Activated B cell treated with CpG ODN at 0.5 μM for 24 hours (primary cell): ENCODE measurements at regions not wholly inside any gene's neighbourhood (a gene's known extent, or its start where the extent isn't known, plus 50 kb on each side); places are given as distances from the start of the nearest gene placed in this dataset.

Experiments
- ATAC-seq: fragments of 200-7000 bp; cut with Tn5 transposase; one replicate; pipeline ENCODE4 v1.10.0; 2021; ENCODE audit warnings: low read depth, mild to moderate bottlenecking, moderate library complexity
- CTCF ChIA-PET: fragments of 350-600 bp; sonication (Branson Sonifier 250); formaldehyde crosslinking; loops from one replicate; lab custom pipeline; 2021; ENCODE audit warnings: antibody characterized with exemption; lab: Charles Lee
- POLR2A ChIA-PET: fragments of 350-600 bp; sonication (Branson Sonifier 250); formaldehyde crosslinking; loops from one replicate; lab custom pipeline; 2021; ENCODE audit warnings: antibody characterized with exemption; lab: Charles Lee
- DNase-seq: peaks from one replicate; pipeline ENCODE4 v3.0.0; 2022
- H3K27ac Mint-ChIP-seq: one replicate; pipeline ENCODE4 v1.8.0; 2020; ENCODE audit warnings: mixed read lengths
- H3K27me3 Mint-ChIP-seq: one replicate; pipeline ENCODE4 v1.8.0; 2021; ENCODE audit warnings: mixed read lengths
- H3K36me3 Mint-ChIP-seq: one replicate; pipeline ENCODE4 v1.8.0; 2021; ENCODE audit warnings: low read depth, mixed read lengths
- H3K4me1 Mint-ChIP-seq: one replicate; pipeline ENCODE4 v1.8.0; 2021; ENCODE audit warnings: mixed read lengths
- H3K4me3 Mint-ChIP-seq: one replicate; pipeline ENCODE4 v1.8.0; 2020; ENCODE audit warnings: mild to moderate bottlenecking, mixed read lengths
- H3K9me3 Mint-ChIP-seq: one replicate; pipeline ENCODE4 v1.8.0; 2020; ENCODE audit warnings: mixed read lengths
- intact Hi-C: fragments of 100-400 bp; cut with micrococcal nuclease; formaldehyde crosslinking; loops from one replicate; pipeline ENCODE4 v1.15.1; 2024
- TF ChIP-seq, protein P1 (sequence below): fragments of 200-600 bp; IDR thresholded peaks from one replicate; pipeline ENCODE4 v1.8.0; 2022; ENCODE audit warnings: antibody characterized with exemption, mild to moderate bottlenecking

DNA sequence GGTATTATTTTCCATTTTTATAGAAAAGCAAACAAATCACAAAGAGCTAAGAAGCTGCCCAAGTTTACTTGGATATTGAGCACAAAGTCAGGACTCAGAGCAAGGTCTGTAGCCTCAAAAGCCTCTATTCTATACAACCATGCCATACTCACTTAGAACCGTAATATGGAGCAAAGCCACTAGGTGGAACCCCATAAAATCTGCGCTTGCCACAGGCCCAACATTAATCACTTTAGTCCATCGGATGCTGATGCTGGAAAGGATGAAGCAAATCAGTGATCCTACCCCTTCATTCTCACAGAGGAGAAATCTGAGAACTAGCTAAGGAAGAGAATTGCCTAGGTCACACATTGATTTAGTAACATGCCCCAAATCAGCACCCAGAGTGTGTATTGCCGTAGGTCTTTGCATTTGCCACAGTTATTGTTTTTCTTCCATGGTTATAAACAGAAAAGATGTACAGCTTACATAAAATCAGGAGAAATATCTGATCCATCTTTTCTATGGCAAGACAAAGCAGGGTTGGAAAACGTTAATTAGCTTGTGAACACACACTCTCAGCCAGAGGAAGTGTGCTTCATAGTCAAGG lies 56.7 kb upstream of the RAB38 start:
- intact Hi-C loops, result loop anchor here (1.0 to 5.0 kb wide), 2 partner anchors 105 to 312 kb away; partner anchors contain the start of gene CTSC
- POLR2A ChIA-PET, result no interaction called here
- no peak for DNase-seq
- no peak overlapping the region for H3K27ac Mint-ChIP-seq
- TF ChIP-seq, protein P1, sequence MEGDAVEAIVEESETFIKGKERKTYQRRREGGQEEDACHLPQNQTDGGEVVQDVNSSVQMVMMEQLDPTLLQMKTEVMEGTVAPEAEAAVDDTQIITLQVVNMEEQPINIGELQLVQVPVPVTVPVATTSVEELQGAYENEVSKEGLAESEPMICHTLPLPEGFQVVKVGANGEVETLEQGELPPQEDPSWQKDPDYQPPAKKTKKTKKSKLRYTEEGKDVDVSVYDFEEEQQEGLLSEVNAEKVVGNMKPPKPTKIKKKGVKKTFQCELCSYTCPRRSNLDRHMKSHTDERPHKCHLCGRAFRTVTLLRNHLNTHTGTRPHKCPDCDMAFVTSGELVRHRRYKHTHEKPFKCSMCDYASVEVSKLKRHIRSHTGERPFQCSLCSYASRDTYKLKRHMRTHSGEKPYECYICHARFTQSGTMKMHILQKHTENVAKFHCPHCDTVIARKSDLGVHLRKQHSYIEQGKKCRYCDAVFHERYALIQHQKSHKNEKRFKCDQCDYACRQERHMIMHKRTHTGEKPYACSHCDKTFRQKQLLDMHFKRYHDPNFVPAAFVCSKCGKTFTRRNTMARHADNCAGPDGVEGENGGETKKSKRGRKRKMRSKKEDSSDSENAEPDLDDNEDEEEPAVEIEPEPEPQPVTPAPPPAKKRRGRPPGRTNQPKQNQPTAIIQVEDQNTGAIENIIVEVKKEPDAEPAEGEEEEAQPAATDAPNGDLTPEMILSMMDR, result no peak
- no peaks in the 10 kb centered on the region for H3K36me3 Mint-ChIP-seq
- CTCF ChIA-PET, result interaction anchor here (1.1 to 1.4 kb wide), 2 partner anchors 264 to 320 kb away, joined by 3 to 4 read pairs; no protein-coding TSS in a partner anchor
- ATAC-seq, result no peak
- H3K9me3 Mint-ChIP-seq, result peaks cover 25% of the 10 kb centered on the region
- H3K4me3 Mint-ChIP-seq, result no peak overlapping the region
- H3K27me3 Mint-ChIP-seq, result no peaks in the 10 kb centered on the region
- no peaks in the 10 kb centered on the region for H3K4me1 Mint-ChIP-seq

GRCh38 chr11:88229303-88229702 lies 54.1 kb upstream of the RAB38 start:
- DNase-seq, result no peak
- peaks cover 41% of the 10 kb centered on the region for H3K9me3 Mint-ChIP-seq
- no peaks in the 10 kb centered on the region for H3K27me3 Mint-ChIP-seq
- H3K4me3 Mint-ChIP-seq, result no peak overlapping the region
- TF ChIP-seq, protein P1, result no peak
- intact Hi-C loops, result no loop called here
- H3K36me3 Mint-ChIP-seq, result no peaks in the 10 kb centered on the region
- no peaks in the 10 kb centered on the region for H3K4me1 Mint-ChIP-seq
- ChIA-PET POLR2A (no interaction called here), CTCF (no interaction called here)
- ATAC-seq, result no peak
- H3K27ac Mint-ChIP-seq, result no peak overlapping the region
